HG03432 (cell line): ENCODE measurements at regions not wholly inside any gene's neighbourhood (a gene's known extent, or its start where the extent isn't known, plus 50 kb on each side); places are given as distances from the start of the nearest gene placed in this dataset.

Experiments used
- ATAC-seq: cut with Tn5 transposase; IDR thresholded peaks from one replicate; pipeline ENCODE4 v1.9.1; 2021; ENCODE audit warnings: mild to moderate bottlenecking, moderate library complexity; ENCODE audit not compliant: unreplicated experiment

DNA sequence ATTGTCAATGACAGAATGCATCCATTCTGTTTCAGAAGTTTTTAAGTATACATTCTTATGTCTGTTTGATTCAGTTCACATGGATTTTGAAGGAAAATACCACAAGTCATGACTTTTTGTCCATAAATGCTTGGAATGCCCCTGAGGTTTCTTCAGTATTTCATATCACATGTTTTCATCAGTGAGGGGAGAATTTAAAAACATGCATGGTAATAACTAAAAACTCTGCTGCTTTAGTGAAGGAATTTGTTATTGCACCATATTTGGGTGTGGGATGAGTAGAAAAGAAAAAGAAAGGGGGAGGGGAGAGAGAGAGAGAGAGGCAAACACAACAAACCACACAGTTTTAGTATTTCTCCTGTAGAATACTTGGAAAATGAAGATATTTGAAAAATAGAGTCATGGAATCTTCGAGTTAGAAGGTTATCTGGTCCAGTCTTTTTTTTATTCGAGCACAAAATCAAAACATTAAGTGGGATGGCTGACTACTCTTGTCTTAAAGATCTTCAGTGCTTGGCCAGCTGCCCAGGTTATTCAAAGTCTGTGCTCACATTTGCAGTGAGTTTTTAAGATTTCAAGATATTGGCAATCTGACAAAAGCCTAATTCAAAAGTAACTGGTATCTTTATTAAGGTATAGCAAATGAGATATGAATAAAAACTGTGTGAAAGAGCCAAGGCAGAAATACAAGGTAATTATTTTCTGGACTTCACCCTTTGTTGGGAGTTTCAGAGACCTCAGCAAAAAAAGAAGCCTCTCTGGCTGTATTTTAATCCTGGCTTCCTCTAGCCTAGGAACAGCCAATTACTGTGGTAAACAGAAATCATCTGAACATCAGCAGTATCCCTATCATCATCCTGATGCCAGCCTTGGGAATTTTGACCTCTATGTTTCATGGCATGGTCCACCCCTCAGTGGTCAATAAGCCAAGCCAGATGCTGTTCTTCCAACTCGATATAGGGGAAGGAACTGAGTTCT is 687.9 kb upstream of the CITED2 start:
- no peak for ATAC-seq

DNA sequence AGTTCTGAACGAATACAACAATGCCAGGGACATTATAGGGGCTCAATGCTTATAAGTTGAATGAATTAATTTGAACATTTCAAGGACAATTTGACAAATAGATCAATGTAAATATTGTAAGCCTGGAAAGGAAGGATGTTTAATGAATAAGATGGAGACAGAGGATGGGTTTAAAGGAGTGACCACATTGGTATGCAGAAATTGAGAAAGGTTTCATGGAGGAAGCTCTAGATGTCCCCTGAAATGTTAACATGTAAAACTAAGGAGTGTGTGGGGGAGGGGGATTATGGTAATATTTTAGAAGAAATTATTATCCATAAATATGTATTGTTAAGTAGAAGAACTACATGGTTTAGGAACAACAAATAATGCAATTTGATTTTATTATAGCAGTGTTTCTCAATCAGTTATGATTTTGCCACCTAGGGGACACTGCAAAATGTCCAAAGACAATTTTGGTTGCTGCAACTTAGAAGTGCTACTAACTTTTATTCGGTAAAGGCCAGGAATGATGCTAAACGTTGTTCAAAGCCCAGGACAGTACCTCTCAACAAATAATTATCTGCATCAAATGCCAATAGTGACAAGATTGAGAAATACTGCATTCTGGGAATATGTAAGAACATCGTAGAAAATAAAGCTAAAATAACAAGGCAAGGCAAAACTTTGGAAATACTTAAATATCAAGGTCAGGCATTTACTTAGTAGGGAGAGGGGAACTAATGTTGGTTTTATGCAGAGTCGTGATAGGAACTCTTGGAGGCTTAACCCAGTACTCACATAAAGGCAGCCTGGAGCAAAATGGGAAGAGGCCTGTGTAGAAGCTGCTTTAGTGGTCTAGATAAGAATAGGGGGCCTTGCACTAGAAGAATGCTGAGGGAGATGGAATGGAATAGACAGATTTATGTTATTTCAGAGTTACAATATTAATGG is 686.9 kb upstream of the CITED2 start:
- no peak for ATAC-seq

DNA sequence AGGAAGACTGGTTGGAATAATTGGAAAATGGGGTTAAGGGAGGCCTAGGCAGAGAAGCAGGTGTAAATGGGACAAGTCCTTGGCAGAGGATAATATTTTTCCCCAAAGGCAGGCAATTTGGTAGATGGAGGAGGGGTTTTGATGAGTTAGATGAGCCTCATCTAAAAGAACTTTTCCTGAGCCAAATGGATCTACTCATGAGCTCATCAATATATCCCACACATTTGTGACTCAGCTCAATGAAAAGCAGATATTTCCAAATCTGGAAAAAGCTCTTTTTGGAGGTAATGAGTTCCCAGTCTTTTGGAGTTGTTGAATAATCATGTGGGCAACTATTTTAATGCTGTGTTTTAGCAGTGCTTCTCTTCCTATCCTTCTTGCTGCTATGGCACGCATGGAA is 685.5 kb upstream of the CITED2 start:
- ATAC-seq, result no peak

DNA sequence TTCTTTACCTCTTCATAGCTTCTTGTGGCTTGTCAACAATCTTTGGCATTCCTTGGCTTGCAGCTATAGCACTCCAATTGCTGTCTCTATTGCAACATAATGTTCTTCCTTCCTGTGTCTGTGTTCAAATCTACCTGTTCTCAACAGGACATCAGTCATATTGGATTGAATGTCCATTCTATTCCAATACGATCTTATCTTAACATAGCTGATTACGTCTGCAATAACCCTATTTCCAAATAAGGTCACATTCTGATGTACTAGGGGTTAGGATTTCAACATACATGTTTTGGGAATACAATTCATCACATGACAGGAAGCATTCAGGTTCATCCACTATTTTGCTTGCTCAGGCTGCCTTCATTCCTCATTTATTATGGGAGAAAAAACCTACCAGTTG is 684.4 kb upstream of the CITED2 start:
- no peak for ATAC-seq

DNA sequence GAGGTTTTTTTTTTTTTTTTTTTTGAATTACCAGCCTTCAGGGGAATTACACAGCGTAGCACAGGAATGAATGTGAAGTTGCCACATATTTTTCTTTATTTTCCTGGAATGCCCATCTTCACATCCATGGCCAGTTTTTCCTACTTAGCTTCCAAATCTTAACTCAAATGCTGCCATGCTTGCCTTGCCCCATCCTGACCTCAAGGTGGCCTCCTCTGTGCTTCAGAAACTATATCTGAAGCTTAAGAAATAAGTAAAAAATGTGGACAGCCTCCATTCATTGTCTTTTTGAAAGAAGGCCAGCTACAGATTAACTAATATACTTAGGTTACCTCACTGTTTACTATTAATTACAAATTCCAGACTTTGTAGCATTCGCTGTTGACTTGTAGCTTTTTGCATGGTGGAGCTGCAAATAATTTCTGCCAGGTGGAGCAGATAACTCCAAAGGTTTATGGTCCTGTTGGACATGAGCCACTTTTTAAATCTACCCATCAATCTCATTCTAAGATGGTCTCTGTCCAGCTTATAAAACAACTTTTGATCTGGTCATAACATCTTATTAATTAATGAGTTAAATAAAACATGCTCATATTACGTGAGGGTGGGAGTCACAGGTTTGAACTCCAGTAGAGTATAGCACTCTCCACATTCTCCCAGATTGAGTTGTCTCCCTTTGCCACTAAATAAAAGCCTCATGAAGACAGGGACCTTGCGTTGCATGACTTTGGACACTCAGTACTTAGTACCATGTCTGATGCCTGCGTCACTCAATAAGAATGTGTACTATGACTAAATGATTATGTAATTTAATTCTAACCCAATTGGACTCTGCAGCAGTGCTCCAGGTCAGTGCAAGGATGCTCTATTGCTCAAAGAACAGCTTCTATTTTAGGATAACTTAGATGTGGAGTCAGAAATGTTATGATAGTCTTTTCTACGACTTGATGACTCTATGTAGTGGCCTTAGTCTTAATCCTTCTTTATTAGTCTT is 678.6 kb upstream of the CITED2 start:
- no peak for ATAC-seq

DNA sequence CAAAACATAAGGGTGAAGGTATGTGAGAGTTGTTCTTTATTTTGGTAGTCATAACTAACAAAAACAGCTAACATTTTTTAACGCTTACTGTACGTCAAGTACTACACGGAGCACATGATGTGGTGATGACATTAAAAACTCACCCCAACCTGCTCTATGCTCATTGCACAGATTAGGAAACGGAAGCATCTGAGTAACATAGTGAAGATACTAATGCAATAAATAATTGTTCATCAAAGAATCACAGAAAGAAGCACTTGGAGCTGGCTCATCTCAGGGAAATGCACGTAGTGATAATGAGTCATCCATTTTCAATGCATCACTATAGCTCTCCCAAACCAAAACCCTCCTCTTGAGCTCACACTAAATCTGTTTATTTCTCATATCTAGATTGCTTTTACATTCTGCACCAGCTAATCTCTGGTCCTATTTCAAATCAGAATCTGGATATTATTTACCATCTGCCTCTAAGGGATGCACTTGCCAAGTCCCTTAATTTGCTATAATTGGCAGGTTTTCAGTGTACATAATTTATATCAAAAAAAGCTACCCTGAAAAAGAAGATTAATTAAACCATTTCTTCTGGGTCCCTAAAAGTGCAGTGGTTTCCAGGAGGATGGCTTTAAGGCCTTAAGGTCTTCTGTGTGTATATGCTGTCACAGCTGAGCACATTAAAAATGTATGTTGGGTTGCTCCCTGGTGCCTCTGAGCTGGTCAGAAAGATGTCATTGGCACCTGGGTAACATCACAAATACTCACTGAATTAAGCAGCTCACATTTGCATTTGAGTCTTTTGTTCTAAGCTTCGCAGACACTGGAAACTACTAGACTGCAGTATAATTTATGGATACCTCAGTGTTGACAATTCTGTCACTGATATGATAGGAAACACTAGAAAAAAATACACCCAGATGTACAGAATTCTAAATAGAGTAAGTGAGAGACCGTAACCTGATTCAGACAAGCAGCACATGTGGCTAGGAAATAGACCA is 677.4 kb upstream of the CITED2 start:
- ATAC-seq, result no peak

DNA sequence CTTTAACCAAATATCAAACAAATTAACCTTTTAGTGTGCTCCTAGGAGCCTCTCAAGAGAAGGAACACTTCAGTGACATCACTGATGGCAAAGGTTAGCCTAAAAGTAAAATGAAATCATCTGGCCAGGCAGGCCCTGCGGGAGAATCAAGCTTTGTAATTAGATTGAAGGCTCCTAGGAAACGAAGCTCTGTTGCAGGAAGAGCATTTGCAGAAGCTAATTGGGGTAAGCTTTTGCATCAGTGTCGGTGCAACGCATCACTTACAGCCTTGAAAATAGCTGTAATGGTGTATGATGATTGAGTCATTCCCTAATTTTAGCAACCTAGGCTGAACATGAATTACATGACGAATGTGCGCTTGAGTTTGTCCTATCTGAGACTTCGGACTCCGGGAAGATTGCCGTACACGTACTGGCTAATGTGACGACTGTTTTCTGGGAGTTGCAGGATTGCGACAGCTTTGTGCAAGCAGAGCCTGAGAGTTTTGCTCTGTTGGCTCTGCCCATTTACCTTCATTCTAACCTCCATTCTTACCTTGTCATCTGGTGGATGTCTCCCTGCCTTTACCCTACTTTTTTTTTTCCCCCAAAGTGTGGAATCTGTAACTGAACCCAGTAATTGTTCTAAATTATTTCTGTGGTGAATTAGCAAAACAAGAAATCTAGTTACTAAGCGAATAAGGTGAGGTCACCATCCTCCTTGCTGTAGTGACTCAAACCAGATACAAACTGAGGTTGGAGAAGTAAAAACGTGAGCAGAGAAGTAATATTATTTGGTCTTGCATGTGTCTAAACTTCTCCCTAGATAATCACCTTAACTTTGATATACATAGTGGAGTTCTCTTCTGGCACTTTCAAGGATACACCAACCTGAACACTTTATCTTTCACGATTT is 675.9 kb upstream of the CITED2 start:
- ATAC-seq, result no peak

DNA sequence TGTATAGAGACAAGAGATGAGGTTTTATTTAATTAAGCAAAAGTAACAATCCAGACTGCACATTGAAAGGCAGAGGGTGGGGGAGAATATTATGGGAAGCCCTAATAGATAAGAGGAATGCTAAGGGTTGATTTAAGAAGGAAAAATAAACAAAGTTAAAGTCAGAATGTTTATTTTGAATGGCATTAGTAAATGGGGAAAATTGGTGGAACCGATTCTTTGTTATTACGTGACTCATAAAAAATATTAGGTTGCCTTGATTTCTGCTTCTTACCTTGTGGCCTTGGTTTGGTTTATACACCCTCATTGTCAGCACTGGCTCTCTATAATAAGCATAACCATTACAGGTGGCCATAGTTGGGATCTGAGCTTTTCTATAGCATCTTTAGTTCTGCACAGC is 674.8 kb upstream of the CITED2 start:
- no peak for ATAC-seq

DNA sequence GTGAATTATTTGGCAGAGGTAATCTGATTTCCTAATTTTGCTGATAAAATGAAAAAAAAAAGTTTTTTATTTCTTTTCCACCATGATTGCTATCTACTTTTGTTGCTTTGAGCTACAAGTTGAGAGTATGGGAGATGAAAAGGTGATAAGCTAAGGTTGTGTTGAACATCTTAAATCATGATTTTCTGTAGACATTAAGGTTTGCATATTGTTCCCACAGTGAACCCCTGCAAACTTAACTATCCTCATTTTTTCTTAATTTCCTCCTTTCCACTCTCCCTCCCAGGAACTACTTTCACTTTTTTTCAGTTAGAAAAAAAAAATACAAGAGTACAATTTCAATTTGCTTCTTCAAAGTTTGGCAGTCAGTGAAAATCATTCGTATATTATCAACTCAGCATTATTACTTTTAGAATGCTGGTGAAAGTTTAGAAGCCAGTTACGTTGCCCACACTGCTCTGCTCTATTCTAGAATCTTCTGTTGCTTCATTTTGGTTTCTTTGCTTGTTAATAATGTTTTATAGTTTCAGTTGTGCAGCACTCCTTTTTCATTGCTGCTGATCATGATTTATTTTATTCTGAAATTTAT is 673.8 kb upstream of the CITED2 start:
- no peak for ATAC-seq

DNA sequence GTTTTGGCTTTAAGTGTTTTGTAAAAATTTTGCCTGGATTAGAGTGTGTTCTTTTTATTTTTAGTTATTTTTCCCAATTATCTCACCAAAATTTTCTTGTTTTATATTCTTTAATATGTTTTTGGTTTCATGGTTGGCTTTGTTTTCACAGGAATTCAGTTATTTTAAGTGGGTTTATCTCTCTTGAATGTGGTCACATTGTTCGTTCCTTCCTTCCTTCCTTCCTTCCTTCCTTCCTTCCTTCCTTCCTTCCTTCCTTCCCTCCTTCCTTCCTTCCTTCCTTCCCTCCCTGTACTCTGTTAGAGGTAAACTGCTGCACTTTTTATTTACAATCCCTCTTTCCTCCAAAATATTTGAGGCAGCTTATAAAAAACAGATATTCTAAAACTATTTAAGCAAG is 672.9 kb upstream of the CITED2 start:
- ATAC-seq, result no peak

DNA sequence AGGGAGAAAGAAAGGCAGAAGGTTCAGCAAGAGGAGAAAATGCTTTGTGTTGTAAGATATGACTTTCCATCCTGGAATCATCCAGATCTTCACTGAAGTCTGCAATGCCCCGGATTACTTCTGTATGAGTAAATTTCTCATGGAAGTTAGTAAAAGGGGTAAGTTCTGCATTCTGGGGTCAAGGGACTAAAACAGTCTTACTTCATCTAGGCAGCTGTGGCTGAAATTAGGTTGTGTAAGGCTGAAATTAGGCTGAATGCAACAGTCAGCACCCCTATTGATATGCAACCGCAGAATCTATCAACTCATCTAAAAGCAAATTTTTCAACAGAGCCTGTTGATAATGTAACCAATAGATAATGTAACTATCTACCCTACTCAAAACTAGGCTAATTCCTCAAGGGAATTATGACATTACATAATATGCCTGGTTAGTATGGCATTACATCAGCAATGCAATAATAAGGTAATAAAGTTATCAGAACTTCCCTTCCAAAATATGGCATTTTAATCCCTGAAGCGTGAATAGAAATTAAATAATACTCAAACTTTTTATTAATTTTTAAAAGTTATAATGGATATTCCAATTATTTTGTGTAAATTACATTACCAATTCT is 671.7 kb upstream of the CITED2 start:
- no peak for ATAC-seq

DNA sequence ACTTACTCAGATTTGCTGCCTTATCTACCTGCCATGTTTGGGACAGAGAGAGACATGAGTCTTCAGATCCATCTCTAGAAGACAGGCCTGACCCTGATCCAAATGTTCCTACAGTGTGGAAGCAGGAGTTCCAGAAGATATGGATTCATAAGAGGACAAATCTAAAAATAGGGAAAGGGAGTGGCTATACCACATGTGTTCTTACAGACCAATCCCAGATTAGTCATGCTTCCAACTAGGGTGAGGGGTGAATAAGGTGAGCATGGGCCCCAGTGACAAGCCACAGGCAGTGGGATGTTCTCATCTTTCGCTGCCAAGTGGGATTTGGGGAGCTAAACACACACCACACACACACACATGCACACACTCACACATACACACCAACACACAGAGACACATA is 670.7 kb upstream of the CITED2 start:
- no peak for ATAC-seq

DNA sequence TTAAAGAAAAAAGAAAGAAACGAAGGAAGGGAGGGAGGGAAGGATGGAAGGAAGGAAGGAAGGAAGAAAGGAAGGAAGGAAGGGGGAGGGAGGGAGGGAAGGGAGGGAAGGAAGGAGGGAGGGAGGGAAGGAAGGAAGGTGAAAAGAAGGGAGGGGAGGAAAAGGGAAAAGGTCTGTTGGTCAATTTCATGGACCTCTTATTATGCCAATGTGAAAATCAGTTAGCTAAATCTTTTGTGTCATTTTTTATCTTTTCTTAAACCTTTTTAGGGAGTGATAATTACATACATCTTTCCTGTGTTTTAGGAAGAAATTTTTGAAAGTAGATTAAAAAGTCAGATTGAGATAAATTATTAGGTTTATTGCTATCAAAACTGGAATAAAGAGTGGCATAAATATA is 670.2 kb upstream of the CITED2 start:
- no peak for ATAC-seq

DNA sequence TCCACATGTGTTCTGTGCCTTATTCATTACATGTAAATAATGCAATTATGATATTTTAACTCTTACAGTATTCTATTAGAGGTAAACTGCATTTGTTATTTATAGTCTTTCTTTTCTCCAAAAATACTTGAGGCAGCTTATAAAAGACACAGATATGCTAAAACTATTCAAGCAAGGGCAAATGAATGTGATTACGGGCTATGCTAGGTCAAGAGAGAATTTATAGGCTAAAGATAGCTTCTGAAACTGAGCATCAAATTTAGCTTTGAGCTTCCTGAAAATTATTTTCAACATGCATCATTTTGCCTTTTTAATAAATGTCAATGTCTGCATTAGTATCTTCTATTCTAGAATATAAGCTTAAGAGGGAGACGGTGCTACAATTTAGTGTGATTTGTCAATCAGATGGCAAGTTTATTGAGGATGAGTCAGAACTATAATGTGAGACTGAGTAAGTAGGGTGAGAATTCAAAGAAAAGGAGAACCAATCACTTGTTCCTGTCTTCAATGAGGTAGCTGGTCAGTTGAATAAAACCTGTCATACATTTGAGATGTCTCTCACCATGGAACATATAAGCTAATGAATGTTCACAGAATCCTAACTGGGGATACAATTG is 669.4 kb upstream of the CITED2 start:
- ATAC-seq, result peak; percentile 42

DNA sequence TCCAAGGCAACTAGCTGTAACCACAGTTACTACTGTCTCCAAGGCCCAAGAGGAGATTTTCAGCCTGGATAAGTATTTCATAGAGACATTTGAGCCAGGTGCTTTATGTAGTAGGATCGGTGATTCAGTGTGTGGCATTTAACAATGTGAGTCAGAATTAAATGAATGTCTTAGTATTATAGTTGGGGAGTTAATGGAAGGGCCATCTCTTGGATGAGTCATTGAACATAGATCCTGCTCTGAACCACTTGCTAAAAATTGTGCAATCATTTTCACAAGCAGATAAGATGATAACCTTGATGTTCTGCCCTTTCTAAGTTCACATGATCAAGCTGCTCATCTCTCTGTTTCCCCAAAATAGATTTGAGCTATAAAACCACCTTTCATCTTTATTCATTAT is 668.9 kb upstream of the CITED2 start:
- no peak for ATAC-seq

DNA sequence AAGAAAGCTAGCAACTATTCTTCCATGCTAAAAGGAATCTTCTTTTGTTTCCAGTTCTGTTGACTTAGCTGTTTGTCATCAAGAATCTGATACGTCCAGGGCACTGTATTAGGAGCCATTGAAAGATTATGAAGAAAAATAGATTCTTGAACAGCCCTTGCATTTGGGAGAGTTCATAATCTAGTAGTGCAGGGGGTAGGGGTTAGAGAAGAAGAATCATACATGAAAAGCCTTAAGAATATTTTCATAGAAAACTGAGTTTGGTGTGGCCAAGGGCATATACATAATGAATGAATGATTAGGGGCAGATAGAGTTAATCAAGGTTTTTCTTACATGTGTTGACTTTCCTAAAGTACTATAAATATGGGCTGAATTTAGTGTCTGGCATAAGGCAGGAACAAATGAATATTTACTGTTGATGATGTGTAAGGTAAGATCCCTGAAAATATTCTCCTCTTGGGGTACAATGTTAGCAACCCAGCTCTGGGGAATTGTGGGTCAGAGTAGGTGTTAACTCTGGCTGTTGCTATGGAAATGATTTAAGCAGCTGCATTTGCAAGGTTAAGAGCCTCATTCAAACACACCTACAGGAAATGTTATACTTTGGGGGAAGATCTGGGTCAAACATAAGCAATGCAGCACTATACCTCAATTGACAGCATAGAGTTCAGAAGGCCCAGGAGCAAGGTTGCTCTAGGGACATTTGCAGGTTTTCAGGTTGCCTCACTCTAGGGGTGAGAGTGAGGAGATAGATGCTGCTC is 667.3 kb upstream of the CITED2 start:
- ATAC-seq, result no peak
